HG02588 (cell line): ENCODE measurements at regions not wholly inside any gene's neighbourhood (a gene's known extent, or its start where the extent isn't known, plus 50 kb on each side); places are given as distances from the start of the nearest gene placed in this dataset.

Source experiments
- ATAC-seq: cut with Tn5 transposase; IDR thresholded peaks from one replicate; pipeline ENCODE4 v1.9.1; 2021; ENCODE audit warnings: mild to moderate bottlenecking, moderate library complexity; ENCODE audit not compliant: unreplicated experiment

GRCh38 chr17:33962857-33963655 is 292.0 kb upstream of the CCL2 start:
- no peak for ATAC-seq

- peak; percentile 81 for ATAC-seq
These were observed 290.6 kb upstream of the CCL2 start for GRCh38 chr17:33964344-33964979.

GRCh38 chr17:33966410-33967059 is 288.6 kb upstream of the CCL2 start:
- ATAC-seq, result no peak

- ATAC-seq, result no peak
These were observed 287.3 kb upstream of the CCL2 start for GRCh38 chr17:33967608-33968349.

GRCh38 chr17:33968350-33969044 is 286.6 kb upstream of the CCL2 start:
- peak; percentile 36 for ATAC-seq

- ATAC-seq, result no peak
These were observed 284.8 kb upstream of the CCL2 start for GRCh38 chr17:33970279-33970678.

GRCh38 chr17:33972763-33973162 is 282.3 kb upstream of the CCL2 start:
- ATAC-seq, result no peak

- no peak for ATAC-seq
These were observed 281.6 kb upstream of the CCL2 start for GRCh38 chr17:33973491-33973890.

- ATAC-seq, result no peak
These were observed 280.8 kb upstream of the CCL2 start for GRCh38 chr17:33974276-33974675.

- ATAC-seq, result no peak
These were observed 278.3 kb upstream of the CCL2 start for GRCh38 chr17:33976831-33977230.

- no peak for ATAC-seq
These were observed 277.2 kb upstream of the CCL2 start for GRCh38 chr17:33977729-33978514.

- no peak for ATAC-seq
These were observed 276.2 kb upstream of the CCL2 start for GRCh38 chr17:33978889-33979288.

- no peak for ATAC-seq
These were observed 274.9 kb upstream of the CCL2 start for GRCh38 chr17:33980193-33980592.

- no peak for ATAC-seq
These were observed 273.1 kb upstream of the CCL2 start for GRCh38 chr17:33981711-33982601.

GRCh38 chr17:33982909-33983308 is 272.2 kb upstream of the CCL2 start:
- ATAC-seq, result no peak

- no peak for ATAC-seq
These were observed 271.1 kb upstream of the CCL2 start for GRCh38 chr17:33983824-33984574.

GRCh38 chr17:33986088-33986487 is 269.0 kb upstream of the CCL2 start:
- ATAC-seq, result no peak

- ATAC-seq, result no peak
These were observed 268.5 kb upstream of the CCL2 start for GRCh38 chr17:33986566-33986965.
